Neural progenitor cell (in vitro differentiated cells): ENCODE measurements at regions not wholly inside any gene's neighbourhood (a gene's known extent, or its start where the extent isn't known, plus 50 kb on each side); places are given as distances from the start of the nearest gene placed in this dataset.

Source experiments
- CTCF ChIP-seq: fragments of 200-600 bp; sonication (generic); IDR thresholded peaks from 2 replicates; pipeline ENCODE4 v1.5.1; 2017; ENCODE audit warnings: antibody characterized with exemption, mild to moderate bottlenecking
- EZH2 ChIP-seq: fragments of 200-600 bp; sonication (generic); IDR thresholded peaks from 2 replicates; pipeline ENCODE4 v1.6.1; 2017; ENCODE audit warnings: antibody characterized with exemption, mild to moderate bottlenecking, moderate library complexity

- TF ChIP-seq CTCF: no peak
- no peak for TF ChIP-seq EZH2
Measured at GRCh38 chr13:26816881-26817280, 56.3 kb upstream of the GPR12 start.
